ENCODE measurements at regions not wholly inside any gene's neighbourhood (a gene's known extent, or its start where the extent isn't known, plus 50 kb on each side); places are given as distances from the start of the nearest gene placed in this dataset.

DNA sequence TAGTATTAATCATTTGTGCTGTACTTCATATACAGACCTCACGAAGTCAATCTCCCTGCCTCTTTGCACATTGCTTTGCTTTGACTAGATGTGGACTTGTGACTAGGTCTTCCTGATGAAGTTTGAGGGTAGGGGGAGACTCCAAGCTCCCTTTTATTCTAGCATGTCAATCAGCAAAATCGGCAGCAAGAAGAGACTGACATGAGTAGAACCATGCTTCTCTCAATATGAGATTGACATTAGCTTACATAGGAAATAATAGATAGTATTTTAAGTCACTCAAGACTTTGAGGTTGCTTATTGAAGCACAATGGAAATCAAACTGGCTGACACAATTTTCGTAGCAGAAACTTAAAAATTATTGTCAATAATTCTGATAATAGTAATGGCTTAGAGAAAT lies 866.4 kb upstream of the ADAMTS5 start:
- DNase-seq (ENCODE audit: low spot score in 2 of 2): no peak
- Mint-ChIP-seq H3K36me3 (no peaks in the 10 kb centered on the region), H3K9me3 (peaks cover 13% of the 10 kb centered on the region), H3K4me1 (no peaks in the 10 kb centered on the region), H3K4me3 (no peak overlapping the region), H3K27ac (no peak overlapping the region)
- ATAC-seq: no peak

DNA sequence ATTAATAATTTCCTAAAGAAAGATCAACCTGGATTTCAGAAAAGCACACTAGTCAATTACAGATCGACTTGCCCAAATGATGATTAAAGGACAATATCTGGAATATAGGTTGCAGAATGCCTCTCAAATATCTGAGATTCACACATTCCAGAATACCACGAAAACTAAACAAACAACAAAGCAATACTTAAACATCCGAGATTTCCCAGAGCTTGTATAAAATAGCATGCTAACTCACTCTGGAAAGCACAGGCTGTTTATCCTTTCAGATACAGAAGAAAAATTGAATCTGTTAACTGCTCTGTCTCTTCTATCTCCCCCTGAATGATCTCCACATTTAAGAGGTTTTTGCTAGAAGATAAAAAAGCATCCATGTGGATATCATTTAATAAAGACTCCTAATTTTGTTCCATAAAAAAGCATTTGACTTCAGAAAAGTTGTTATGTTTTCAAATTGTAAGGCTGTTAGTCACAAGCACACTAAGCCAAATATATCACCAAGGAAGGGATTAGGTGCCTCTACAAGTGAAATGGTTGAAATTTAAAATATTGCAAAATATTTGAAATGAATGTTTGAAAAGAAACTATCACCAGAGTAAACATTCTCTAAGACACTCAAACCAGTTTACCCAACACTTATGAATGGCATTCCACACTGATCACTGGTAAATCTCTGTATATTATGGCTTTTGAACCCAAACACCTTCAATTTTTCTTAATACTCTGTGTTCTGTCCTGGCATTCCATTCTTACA lies 865.1 kb upstream of the ADAMTS5 start:
- no peak for ATAC-seq
- Mint-ChIP-seq H3K36me3 (no peaks in the 10 kb centered on the region), H3K4me3 (no peak overlapping the region), H3K27ac (no peak overlapping the region), H3K9me3 (peaks cover 13% of the 10 kb centered on the region), H3K4me1 (no peaks in the 10 kb centered on the region)
- DNase-seq (ENCODE audit: low spot score in 2 of 2): no peak

DNA sequence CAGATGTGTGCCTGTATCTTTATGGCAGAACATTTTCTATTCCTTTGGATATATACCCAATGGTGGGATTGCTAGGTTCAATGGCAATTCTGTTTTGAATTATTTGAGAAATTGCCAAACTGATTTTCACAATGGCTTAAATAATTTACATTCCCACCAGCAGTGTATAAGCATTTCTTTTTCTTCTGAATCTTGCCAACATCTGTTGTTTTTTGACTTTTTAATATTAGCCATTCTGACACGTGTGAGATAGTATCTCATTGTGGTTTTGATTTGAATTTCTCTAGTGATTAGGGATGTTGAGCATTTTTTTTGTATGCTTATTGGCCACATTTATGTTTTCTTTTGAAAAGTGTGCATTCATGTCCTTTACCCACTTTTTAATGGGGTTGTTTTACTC lies 864.3 kb upstream of the ADAMTS5 start:
- DNase-seq (ENCODE audit: low spot score in 2 of 2) (no peak), ATAC-seq (no peak)
- H3K4me1 Mint-ChIP-seq: no peaks in the 10 kb centered on the region
- H3K36me3 Mint-ChIP-seq: no peaks in the 10 kb centered on the region
- peaks cover 15% of the 10 kb centered on the region for H3K9me3 Mint-ChIP-seq
- no peak overlapping the region for H3K27ac Mint-ChIP-seq
- H3K4me3 Mint-ChIP-seq: no peak overlapping the region

DNA sequence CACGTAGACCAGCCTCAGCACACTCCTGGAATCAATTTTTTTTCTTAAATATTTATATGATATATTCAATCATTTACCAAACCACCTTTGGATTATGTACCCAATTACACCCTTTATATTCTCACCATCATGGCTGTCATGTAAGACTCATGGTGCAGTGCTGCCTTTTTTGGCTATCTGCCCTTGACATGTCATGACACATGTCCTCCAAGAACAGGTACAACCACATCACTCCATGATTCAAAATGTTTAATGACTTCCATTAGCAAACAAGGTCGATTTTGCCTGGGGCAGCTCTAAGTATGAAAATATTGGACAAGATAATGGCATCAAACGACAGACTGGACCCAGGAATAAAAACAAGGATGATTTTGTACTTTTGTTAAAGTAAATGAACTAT lies 861.1 kb upstream of the ADAMTS5 start:
- Mint-ChIP-seq H3K4me1 (no peaks in the 10 kb centered on the region), H3K9me3 (peaks cover 17% of the 10 kb centered on the region), H3K4me3 (no peak overlapping the region), H3K36me3 (no peaks in the 10 kb centered on the region), H3K27ac (no peak overlapping the region)
- DNase-seq (ENCODE audit: low spot score in 2 of 2): no peak
- no peak for ATAC-seq

DNA sequence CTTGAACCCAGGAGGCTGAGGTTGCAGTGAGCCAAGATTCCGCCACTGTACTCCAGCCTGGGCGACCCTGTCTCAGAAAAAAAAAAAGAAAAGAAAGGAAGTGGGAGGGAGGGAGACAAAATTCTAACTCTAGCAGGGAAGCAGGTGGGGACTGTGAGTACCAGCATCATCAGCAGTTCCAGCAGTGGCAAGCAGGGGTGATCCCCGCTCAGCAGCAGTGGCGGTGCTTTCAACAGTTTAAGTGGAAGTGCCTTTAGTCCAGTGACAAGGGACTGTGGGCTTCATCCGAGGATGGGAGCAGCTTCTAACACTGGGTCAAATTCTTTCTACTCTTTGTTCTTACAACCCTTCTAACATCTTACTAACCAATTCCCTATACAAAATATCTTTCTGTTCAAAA lies 858.1 kb upstream of the ADAMTS5 start:
- no peak overlapping the region for H3K27ac Mint-ChIP-seq
- peaks cover 15% of the 10 kb centered on the region for H3K9me3 Mint-ChIP-seq
- no peaks in the 10 kb centered on the region for H3K36me3 Mint-ChIP-seq
- DNase-seq (ENCODE audit: low spot score in 2 of 2) (no peak), ATAC-seq (no peak)
- H3K4me1 Mint-ChIP-seq: no peaks in the 10 kb centered on the region
- H3K4me3 Mint-ChIP-seq: no peak overlapping the region

DNA sequence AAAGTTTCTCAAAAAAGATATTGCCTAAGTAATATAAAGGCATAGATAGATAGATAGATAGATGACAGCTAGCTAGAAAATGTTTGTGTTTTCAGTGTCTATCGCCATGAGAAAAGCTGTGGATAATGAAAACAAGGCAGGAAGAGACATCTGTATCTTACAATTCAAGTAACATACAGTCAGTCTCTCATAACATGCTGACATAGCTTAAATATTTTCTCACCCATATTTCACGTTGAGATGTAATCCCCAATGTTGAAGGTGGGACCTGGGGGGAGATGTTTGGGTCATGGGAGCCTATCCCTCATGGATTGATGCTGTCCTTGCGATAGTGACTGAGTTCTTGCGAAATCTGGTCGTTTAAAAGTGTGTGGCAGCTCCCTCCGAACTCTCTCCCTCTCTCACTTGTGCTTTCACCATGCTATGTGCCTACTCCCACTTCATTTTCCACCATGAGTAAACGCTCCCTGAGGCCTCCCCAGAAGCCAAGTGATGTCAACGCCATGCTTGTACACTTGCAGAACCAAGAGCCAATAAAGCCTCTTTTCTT lies 856.8 kb upstream of the ADAMTS5 start:
- ATAC-seq: no peak
- Mint-ChIP-seq H3K4me3 (no peak overlapping the region), H3K4me1 (no peaks in the 10 kb centered on the region), H3K36me3 (no peaks in the 10 kb centered on the region), H3K27ac (no peak overlapping the region), H3K9me3 (peaks cover 10% of the 10 kb centered on the region)
- DNase-seq (ENCODE audit: low spot score in 2 of 2): no peak

DNA sequence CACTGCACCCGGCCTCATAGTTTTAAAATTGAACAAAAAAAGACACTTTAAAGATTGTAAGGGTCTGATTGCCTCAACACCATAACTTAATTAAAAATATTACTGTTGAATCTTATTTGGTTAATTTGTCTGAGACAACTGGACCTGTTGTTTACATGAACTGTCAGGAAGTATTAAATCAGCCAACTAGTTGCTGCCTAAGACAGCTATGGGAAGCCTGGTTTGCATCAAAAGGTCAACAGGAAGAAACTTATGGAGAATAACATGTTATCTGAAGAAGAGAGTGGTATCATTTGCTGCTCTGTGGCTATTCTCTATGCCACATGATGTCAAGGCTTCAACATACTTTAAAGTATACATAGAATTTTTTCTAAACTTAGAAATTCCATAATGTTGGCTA lies 853.5 kb upstream of the ADAMTS5 start:
- Mint-ChIP-seq H3K27ac (no peak overlapping the region), H3K4me3 (no peak overlapping the region), H3K36me3 (no peaks in the 10 kb centered on the region), H3K4me1 (no peaks in the 10 kb centered on the region), H3K9me3 (peaks cover 3% of the 10 kb centered on the region)
- DNase-seq (ENCODE audit: low spot score in 2 of 2) (no peak), ATAC-seq (no peak)

DNA sequence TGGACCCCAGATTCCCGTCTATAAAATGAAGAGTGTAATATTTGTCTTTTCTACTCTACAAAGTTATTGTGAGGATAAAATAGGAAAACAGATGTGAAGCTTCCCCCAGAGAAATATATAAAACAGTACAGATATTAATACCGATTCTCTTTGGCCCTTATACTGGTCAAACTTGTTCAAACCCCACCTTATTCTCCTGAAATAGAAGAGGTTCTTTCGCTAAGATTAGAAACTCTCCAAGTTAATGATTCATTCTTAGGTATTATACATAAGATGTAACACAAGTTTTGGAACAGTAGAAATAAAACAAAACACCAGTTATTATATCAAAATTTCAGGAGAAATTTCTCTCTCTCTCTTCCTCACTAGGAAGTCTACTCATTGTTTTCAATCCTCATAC lies 852.4 kb upstream of the ADAMTS5 start:
- no peaks in the 10 kb centered on the region for H3K4me1 Mint-ChIP-seq
- peaks cover 3% of the 10 kb centered on the region for H3K9me3 Mint-ChIP-seq
- ATAC-seq (no peak), DNase-seq (ENCODE audit: low spot score in 2 of 2) (no peak)
- H3K4me3 Mint-ChIP-seq: no peak overlapping the region
- no peak overlapping the region for H3K27ac Mint-ChIP-seq
- no peaks in the 10 kb centered on the region for H3K36me3 Mint-ChIP-seq

DNA sequence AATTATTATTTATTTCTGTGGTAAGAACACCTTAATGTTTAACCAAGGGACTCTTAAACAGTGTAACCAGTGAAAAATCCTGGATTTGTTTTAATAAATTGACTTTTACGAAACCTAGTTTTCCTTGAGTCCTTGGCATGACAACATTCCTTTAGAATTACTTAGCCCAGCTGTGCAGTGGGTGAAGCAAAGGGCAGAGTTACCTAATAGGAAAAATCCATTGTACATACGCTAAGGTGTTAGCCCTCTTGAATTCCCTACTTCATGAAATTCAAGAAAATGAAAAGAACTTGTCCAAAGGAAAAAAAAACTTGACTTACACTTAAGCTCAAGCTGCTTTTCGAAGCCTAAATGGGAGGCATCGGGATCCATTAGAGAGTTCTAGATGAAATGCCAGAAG lies 852.0 kb upstream of the ADAMTS5 start:
- H3K4me3 Mint-ChIP-seq: no peak overlapping the region
- no peak for ATAC-seq
- no peak overlapping the region for H3K27ac Mint-ChIP-seq
- H3K36me3 Mint-ChIP-seq: no peaks in the 10 kb centered on the region
- H3K9me3 Mint-ChIP-seq: peaks cover 3% of the 10 kb centered on the region
- no peak for DNase-seq (ENCODE audit: low spot score in 2 of 2)
- H3K4me1 Mint-ChIP-seq: no peaks in the 10 kb centered on the region

DNA sequence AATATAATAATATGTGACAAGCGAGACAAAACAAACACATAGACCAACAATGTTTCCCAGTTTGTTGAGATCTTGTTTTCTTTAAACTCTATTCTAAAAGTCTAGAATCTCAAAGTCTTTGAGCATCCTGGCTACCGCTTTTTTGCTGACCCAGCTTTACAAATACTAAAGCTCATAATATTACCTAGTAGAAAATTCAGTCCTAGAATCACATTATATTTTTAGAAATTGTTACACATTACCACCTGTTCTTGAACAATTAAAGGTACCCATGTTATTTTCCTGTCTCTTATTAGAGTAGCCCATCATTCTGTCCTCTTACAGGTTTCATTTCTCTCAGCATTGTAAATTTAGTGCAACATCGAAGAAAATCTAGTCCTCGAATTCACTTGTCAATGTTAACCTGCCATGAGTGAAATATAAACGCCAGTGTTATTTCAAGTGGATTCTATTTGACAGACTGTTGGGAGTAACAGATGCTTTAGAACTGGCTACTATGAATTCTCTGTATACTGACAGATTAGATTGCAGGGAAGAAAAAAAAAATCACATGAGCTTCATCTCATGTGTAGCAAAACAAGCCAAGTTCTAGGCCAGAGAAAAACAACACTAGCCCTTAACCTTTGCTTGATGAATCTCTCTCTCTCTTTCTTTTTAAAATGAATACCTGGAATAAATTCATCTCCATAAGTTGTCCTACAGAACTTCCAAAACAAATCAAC lies 851.2 kb upstream of the ADAMTS5 start:
- H3K36me3 Mint-ChIP-seq: no peaks in the 10 kb centered on the region
- H3K9me3 Mint-ChIP-seq: no peaks in the 10 kb centered on the region
- H3K4me3 Mint-ChIP-seq: no peak overlapping the region
- ATAC-seq (no peak), DNase-seq (ENCODE audit: low spot score in 2 of 2) (no peak)
- no peaks in the 10 kb centered on the region for H3K4me1 Mint-ChIP-seq
- no peak overlapping the region for H3K27ac Mint-ChIP-seq

DNA sequence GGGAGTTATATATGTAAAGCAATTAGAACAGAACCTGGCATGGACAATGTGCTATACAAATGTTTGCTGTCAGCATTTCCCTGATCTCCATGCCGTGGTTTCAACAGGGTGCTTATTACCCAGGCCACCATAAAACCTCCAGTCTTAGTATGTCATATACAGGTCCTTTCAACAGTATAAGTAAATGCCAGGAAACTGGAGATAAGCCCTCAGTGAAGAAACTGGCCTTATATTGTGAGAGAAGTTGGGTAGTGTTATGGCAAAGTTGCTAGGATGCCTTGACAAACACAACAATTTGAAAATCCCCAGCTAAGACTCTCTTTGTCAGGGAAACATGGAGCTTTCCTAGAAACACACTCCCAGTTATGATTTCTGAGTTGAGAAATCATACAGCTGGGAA lies 850.2 kb upstream of the ADAMTS5 start:
- no peak for ATAC-seq
- DNase-seq (ENCODE audit: low spot score in 2 of 2): no peak
- Mint-ChIP-seq H3K4me1 (no peaks in the 10 kb centered on the region), H3K9me3 (no peaks in the 10 kb centered on the region), H3K4me3 (no peak overlapping the region), H3K36me3 (no peaks in the 10 kb centered on the region), H3K27ac (no peak overlapping the region)

DNA sequence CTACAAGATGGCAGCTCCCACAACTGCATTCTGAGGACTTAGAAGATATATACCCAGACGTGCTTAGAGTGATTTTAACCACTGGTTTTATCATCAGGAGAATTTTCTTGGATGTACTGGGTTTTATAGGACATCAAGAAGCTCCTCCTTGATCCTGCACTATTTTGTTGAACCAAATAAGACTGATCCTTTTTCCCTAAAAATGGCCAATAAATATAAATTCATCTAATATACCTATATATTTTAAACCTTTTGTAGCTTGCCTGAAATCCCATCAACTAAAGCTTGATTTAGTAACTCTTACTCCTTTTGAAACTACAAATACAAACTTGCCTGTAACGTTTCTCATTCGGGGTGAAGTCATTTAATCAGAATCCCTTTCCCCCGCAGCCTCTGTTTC lies 849.4 kb upstream of the ADAMTS5 start:
- no peaks in the 10 kb centered on the region for H3K36me3 Mint-ChIP-seq
- ATAC-seq: no peak

DNA sequence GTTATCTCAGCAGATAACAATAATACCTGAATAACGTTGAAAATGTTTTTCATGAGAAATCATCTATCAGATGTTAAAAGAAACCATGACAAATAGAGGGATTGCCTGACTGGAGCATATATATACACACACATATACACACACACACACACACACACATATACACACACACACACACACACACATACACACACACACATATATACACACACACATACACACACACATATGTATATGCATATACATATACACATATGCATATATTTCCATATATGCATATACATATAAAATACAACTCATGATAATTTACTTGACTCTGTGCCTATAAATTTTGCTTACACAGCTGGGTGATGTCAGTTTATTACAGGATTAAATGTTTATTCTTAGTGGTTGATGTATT lies 847.3 kb upstream of the ADAMTS5 start:
- Mint-ChIP-seq H3K36me3 (no peaks in the 10 kb centered on the region), H3K27ac (no peak overlapping the region), H3K4me3 (no peak overlapping the region), H3K9me3 (no peaks in the 10 kb centered on the region), H3K4me1 (no peaks in the 10 kb centered on the region)
- DNase-seq (ENCODE audit: low spot score in 2 of 2) (no peak), ATAC-seq (no peak)

More for the DNA sequence above, 849.4 kb upstream of the ADAMTS5 start:
- Mint-ChIP-seq H3K27ac (no peak overlapping the region), H3K4me3 (no peak overlapping the region), H3K9me3 (no peaks in the 10 kb centered on the region), H3K4me1 (no peaks in the 10 kb centered on the region)
- DNase-seq (ENCODE audit: low spot score in 2 of 2): no peak

DNA sequence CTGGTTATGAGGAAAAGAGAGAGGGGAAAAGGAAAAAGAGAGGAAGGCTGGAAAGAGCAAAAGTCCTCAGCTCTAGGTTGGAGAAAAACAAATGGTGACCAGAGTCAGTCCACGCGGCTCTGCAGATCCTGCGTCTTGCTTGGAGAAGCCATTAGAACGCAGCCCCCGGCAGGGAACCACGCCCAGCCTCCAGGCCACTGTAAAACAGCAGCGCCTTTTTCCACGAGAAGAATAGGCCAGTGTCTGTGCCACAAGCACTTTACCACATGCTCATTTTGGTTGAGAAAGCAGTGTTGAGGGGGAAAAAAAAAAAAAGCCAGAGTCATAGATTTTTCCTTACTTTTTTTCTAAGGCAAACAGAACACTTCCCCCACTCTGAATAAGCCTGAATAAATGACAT lies 846.9 kb upstream of the ADAMTS5 start:
- DNase-seq (ENCODE audit: low spot score in 2 of 2): no peak
- no peaks in the 10 kb centered on the region for H3K36me3 Mint-ChIP-seq
- no peak overlapping the region for H3K27ac Mint-ChIP-seq
- H3K9me3 Mint-ChIP-seq: no peaks in the 10 kb centered on the region
- H3K4me3 Mint-ChIP-seq: no peak overlapping the region
- no peak for ATAC-seq
- H3K4me1 Mint-ChIP-seq: no peaks in the 10 kb centered on the region

DNA sequence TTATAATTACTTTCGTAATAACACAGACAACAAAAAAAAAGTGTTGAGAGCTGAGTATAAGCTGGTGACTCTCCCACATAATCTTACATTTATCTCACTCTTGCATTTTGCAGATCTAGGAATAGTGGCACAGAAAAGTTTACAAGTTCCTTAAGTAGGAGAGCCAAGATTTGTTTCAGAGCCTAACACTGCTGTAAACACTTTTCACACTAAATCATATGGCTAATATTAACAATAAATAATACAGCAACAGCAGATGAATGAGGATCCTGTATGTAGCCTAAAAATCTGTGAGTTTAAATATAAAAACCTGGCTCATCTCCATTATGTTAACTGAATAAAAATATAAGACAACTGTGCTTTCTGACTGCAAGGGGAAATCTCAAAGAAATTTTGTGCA lies 846.5 kb upstream of the ADAMTS5 start:
- Mint-ChIP-seq H3K4me1 (no peaks in the 10 kb centered on the region), H3K9me3 (no peaks in the 10 kb centered on the region), H3K36me3 (no peaks in the 10 kb centered on the region), H3K4me3 (no peak overlapping the region), H3K27ac (no peak overlapping the region)
- ATAC-seq (no peak), DNase-seq (ENCODE audit: low spot score in 2 of 2) (no peak)

DNA sequence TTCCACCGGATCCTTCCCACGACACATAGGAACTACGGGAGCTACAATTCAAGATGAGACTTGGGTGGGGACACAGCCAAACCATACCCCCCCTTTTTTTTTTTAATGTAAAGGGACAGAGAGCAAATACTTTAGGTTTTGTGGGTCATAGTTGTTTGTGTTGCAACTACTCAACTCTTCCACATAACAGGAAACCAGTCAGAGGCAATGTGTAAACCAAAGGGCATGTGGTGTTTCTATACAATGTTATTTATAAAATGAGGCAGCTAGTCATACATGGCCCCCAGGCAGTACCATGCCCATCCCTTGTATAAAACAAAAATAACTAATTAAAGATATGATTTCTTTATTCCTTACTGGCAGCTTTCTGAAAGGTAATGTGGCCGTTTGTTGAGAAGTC lies 845.4 kb upstream of the ADAMTS5 start:
- Mint-ChIP-seq H3K9me3 (peaks cover 3% of the 10 kb centered on the region), H3K27ac (no peak overlapping the region), H3K4me3 (no peak overlapping the region), H3K4me1 (no peaks in the 10 kb centered on the region), H3K36me3 (no peaks in the 10 kb centered on the region)
- no peak for DNase-seq (ENCODE audit: low spot score in 2 of 2)
- ATAC-seq: no peak
